CD4-positive, CD25-positive, alpha-beta regulatory T cell (primary cell): ENCODE measurements at regions not wholly inside any gene's neighbourhood (a gene's known extent, or its start where the extent isn't known, plus 50 kb on each side); places are given as distances from the start of the nearest gene placed in this dataset.

Experiments
- ATAC-seq, 2 donors: fragments of 150-1000 bp; cut with Tn5 transposase; one replicate each; pipeline ENCODE4 v1.10.0; 2021; ENCODE audit warnings: low read depth in 2 of 2, moderate number of reproducible peaks in 2 of 2, moderate library complexity in 1 of 2
- DNase-seq, 3 donors: peaks; one replicate each; pipeline versions ENCODE4 v3.0.0 to v3.0.0-alpha.2; 2012 to 2022; ENCODE audit warnings: mixed read lengths in 1 of 3
- H3K27ac ChIP-seq: one replicate; pipeline ENCODE4 v1.7.0; 2013; ENCODE audit warnings: mild to moderate bottlenecking, low read length; ENCODE audit not compliant: insufficient read depth, poor library complexity, severe bottlenecking
- H3K27me3 ChIP-seq: one replicate; pipeline ENCODE4 v1.7.0; 2013; ENCODE audit warnings: low read length; ENCODE audit not compliant: control insufficient read depth, insufficient read depth
- H3K36me3 ChIP-seq: one replicate; pipeline ENCODE4 v1.7.0; 2013; ENCODE audit warnings: mild to moderate bottlenecking, low read length, moderate library complexity; ENCODE audit not compliant: control insufficient read depth, insufficient read depth
- H3K4me1 ChIP-seq: 2 replicates; pipeline ENCODE4 v1.7.0; 2013; ENCODE audit warnings: mild to moderate bottlenecking, low read length; ENCODE audit not compliant: insufficient read depth, control insufficient read depth, poor library complexity, severe bottlenecking
- H3K4me3 ChIP-seq: one replicate; pipeline ENCODE4 v1.7.0; 2013; ENCODE audit warnings: low read depth, mild to moderate bottlenecking, low read length, moderate library complexity
- H3K9me3 ChIP-seq, 2 experiments: 1 replicate in 1 of 2; 2 replicates in 1 of 2; pipeline ENCODE4 v1.7.0; 2013; ENCODE audit warnings: low read length in 2 of 2, mild to moderate bottlenecking in 1 of 2, moderate library complexity in 1 of 2; ENCODE audit not compliant: control insufficient read depth in 2 of 2
- H3K27ac Mint-ChIP-seq, 3 donors: one replicate each; pipeline ENCODE4 v1.8.0; 2020 to 2022; ENCODE audit warnings: mild to moderate bottlenecking in 3 of 3, mixed read lengths in 3 of 3, moderate library complexity in 2 of 3
- H3K27me3 Mint-ChIP-seq: one replicate; pipeline ENCODE4 v1.8.0; 2022; ENCODE audit warnings: mild to moderate bottlenecking, mixed read lengths
- H3K36me3 Mint-ChIP-seq: one replicate; pipeline ENCODE4 v1.8.0; 2020; ENCODE audit warnings: mixed read lengths
- H3K4me1 Mint-ChIP-seq, 4 donors: one replicate each; pipeline ENCODE4 v1.8.0; 2020 to 2022; ENCODE audit warnings: mixed read lengths in 4 of 4, mild to moderate bottlenecking in 1 of 4
- H3K4me3 Mint-ChIP-seq, 4 donors: one replicate each; pipeline ENCODE4 v1.8.0; 2020 to 2022; ENCODE audit warnings: mild to moderate bottlenecking in 4 of 4, mixed read lengths in 4 of 4, moderate library complexity in 3 of 4
- H3K9me3 Mint-ChIP-seq, 7 donors: one replicate each; pipeline ENCODE4 v1.8.0; 2020 to 2022; ENCODE audit warnings: mixed read lengths in 7 of 7, mild to moderate bottlenecking in 3 of 7, moderate library complexity in 2 of 7

- Histone ChIP-seq H3K4me1 (no peaks in the 10 kb centered on the region), H3K36me3 (no peaks in the 10 kb centered on the region), H3K27me3 (peaks cover 2% of the 10 kb centered on the region), H3K9me3 (no peaks in the 10 kb centered on the region), H3K4me3 (no peak overlapping the region), H3K27ac (no peak overlapping the region)
- Mint-ChIP-seq H3K27me3 (peaks cover 27% of the 10 kb centered on the region), H3K4me3 (no peak overlapping the region), H3K36me3 (no peaks in the 10 kb centered on the region), H3K4me1 (peaks cover 0 to 2% (median 0%) of the 10 kb centered on the region in 4 donors), H3K9me3 (peaks cover 0 to 8% (median 0%) of the 10 kb centered on the region in 7 donors), H3K27ac (no peak overlapping the region)
- DNase-seq (no peak), ATAC-seq (no peak)
Measured at GRCh38 chr12:94777936-94778335, 127.6 kb upstream of the TMCC3 start.

GRCh38 chr12:94775710-94776109, 125.4 kb upstream of the TMCC3 start:
- Histone ChIP-seq H3K27me3 (peaks cover 4% of the 10 kb centered on the region), H3K27ac (no peak overlapping the region), H3K9me3 (no peaks in the 10 kb centered on the region), H3K4me3 (no peak overlapping the region), H3K36me3 (no peaks in the 10 kb centered on the region), H3K4me1 (no peaks in the 10 kb centered on the region)
- no peak overlapping the region for H3K27ac Mint-ChIP-seq
- peaks cover 0 to under 1% (median 0%) of the 10 kb centered on the region in 4 donors for H3K4me1 Mint-ChIP-seq
- no peak overlapping the region for H3K4me3 Mint-ChIP-seq
- no peaks in the 10 kb centered on the region for H3K36me3 Mint-ChIP-seq
- peaks cover 33% of the 10 kb centered on the region for H3K27me3 Mint-ChIP-seq
- DNase-seq (no peak), ATAC-seq (no peak)
- peaks cover 0 to 6% (median 0%) of the 10 kb centered on the region in 7 donors for H3K9me3 Mint-ChIP-seq

GRCh38 chr12:94771741-94772140, 121.4 kb upstream of the TMCC3 start:
- Histone ChIP-seq H3K36me3 (no peaks in the 10 kb centered on the region), H3K4me3 (no peak overlapping the region), H3K27ac (no peak overlapping the region), H3K9me3 (no peaks in the 10 kb centered on the region), H3K27me3 (peaks cover 2% of the 10 kb centered on the region), H3K4me1 (no peaks in the 10 kb centered on the region)
- Mint-ChIP-seq H3K4me3 (no peak overlapping the region), H3K9me3 (peaks cover 0 to 6% (median 0%) of the 10 kb centered on the region in 7 donors), H3K36me3 (no peaks in the 10 kb centered on the region), H3K27me3 (peaks cover 59% of the 10 kb centered on the region), H3K27ac (no peak overlapping the region), H3K4me1 (peaks cover 0 to 3% (median 0%) of the 10 kb centered on the region in 4 donors)
- ATAC-seq (no peak), DNase-seq (no peak)

- no peak overlapping the region for H3K27ac Mint-ChIP-seq
- H3K27me3 Mint-ChIP-seq = peaks cover 56% of the 10 kb centered on the region
- no peak overlapping the region for H3K4me3 Mint-ChIP-seq
- Histone ChIP-seq H3K4me3 (no peak overlapping the region), H3K4me1 (no peaks in the 10 kb centered on the region), H3K9me3 (no peaks in the 10 kb centered on the region), H3K36me3 (no peaks in the 10 kb centered on the region), H3K27me3 (peaks cover 2% of the 10 kb centered on the region), H3K27ac (no peak overlapping the region)
- peaks cover 0 to 3% (median 0%) of the 10 kb centered on the region in 4 donors for H3K4me1 Mint-ChIP-seq
- DNase-seq (no peak), ATAC-seq (no peak)
- peaks cover 0 to 6% (median 0%) of the 10 kb centered on the region in 7 donors for H3K9me3 Mint-ChIP-seq
- H3K36me3 Mint-ChIP-seq = no peaks in the 10 kb centered on the region
Measured at GRCh38 chr12:94771199-94771598, 120.8 kb upstream of the TMCC3 start.

- Histone ChIP-seq H3K27ac (no peak overlapping the region), H3K4me1 (no peaks in the 10 kb centered on the region), H3K9me3 (no peaks in the 10 kb centered on the region), H3K36me3 (no peaks in the 10 kb centered on the region), H3K4me3 (no peak overlapping the region), H3K27me3 (peaks cover 2% of the 10 kb centered on the region)
- DNase-seq = no peak
- Mint-ChIP-seq H3K27ac (no peak overlapping the region), H3K36me3 (no peaks in the 10 kb centered on the region), H3K4me1 (peaks cover 0 to 3% (median 0%) of the 10 kb centered on the region in 4 donors), H3K9me3 (peaks cover 0 to 6% (median 0%) of the 10 kb centered on the region in 7 donors), H3K4me3 (no peak overlapping the region), H3K27me3 (peaks cover 56% of the 10 kb centered on the region)
- ATAC-seq = no peak
Measured at GRCh38 chr12:94770791-94771190, 120.4 kb upstream of the TMCC3 start.

GRCh38 chr12:94769776-94770759, 119.7 kb upstream of the TMCC3 start:
- no peak for ATAC-seq
- Mint-ChIP-seq H3K4me1 (peaks cover 0 to 3% (median 0%) of the 10 kb centered on the region in 4 donors), H3K9me3 (peaks cover 0 to 6% (median 0%) of the 10 kb centered on the region in 7 donors), H3K27me3 (peaks cover 56% of the 10 kb centered on the region), H3K27ac (no peak overlapping the region), H3K36me3 (no peaks in the 10 kb centered on the region), H3K4me3 (no peak overlapping the region)
- Histone ChIP-seq H3K9me3 (no peaks in the 10 kb centered on the region), H3K4me3 (no peak overlapping the region), H3K27me3 (peaks cover 2% of the 10 kb centered on the region), H3K36me3 (no peaks in the 10 kb centered on the region), H3K4me1 (no peaks in the 10 kb centered on the region), H3K27ac (no peak overlapping the region)
- no peak for DNase-seq

- H3K27me3 ChIP-seq = peaks cover 2% of the 10 kb centered on the region
- H3K27me3 Mint-ChIP-seq = peaks cover 49% of the 10 kb centered on the region
- DNase-seq (peak in 1 of 3 donors; percentile 29), ATAC-seq (peak in 1 of 2 donors; percentile 50)
- H3K36me3 ChIP-seq = no peaks in the 10 kb centered on the region
- H3K4me1 ChIP-seq = no peaks in the 10 kb centered on the region
- H3K9me3 Mint-ChIP-seq = peaks cover 0 to 3% (median 0%) of the 10 kb centered on the region in 7 donors
- H3K4me3 Mint-ChIP-seq = no peak overlapping the region
- H3K36me3 Mint-ChIP-seq = no peaks in the 10 kb centered on the region
- H3K27ac ChIP-seq = no peak overlapping the region
- H3K4me1 Mint-ChIP-seq = peaks cover 0 to 3% (median 0%) of the 10 kb centered on the region in 4 donors
- peak overlapping the region in 1 of 3 donors; percentile 18 for H3K27ac Mint-ChIP-seq
- no peak overlapping the region for H3K4me3 ChIP-seq
- H3K9me3 ChIP-seq = no peaks in the 10 kb centered on the region
Measured at GRCh38 chr12:94769047-94769420, 118.7 kb upstream of the TMCC3 start.
